ENCODE measurements at regions not wholly inside any gene's neighbourhood (a gene's known extent, or its start where the extent isn't known, plus 50 kb on each side); places are given as distances from the start of the nearest gene placed in this dataset.

- 100% methylated on average over 1 of the region's 1 CpG for WGBS (ENCODE audit: insufficient coverage)
- no peaks in the 10 kb centered on the region for H3K9me3 ChIP-seq (replicated peaks in 1 of 2; ENCODE audit: control insufficient read depth in 1 of 2, insufficient read depth in 1 of 2, low read length in 2 of 2)
- H3K4me1 ChIP-seq (ENCODE audit: control insufficient read depth in 1 of 2, insufficient read depth in 2 of 2, low read length in 2 of 2): no peaks in the 10 kb centered on the region
- intact Hi-C loops (cut with micrococcal nuclease): no loop called here
- Mint-ChIP-seq H3K9me3 (no peaks in the 10 kb centered on the region), H3K27me3 (ENCODE audit: low read depth in 3 of 3) (peaks cover 4 to 17% (median 6%) of the 10 kb centered on the region in 3 donors), H3K27ac (no peak overlapping the region), H3K4me1 (no peaks in the 10 kb centered on the region), H3K36me3 (no peaks in the 10 kb centered on the region), H3K4me3 (no peak overlapping the region)
- no peak overlapping the region for H3K4me2 ChIP-seq (replicated peaks; ENCODE audit: extremely low read depth, low read length, poor library complexity, severe bottlenecking)
- H2AFZ ChIP-seq (ENCODE audit: insufficient read depth, low read depth, low read length, poor library complexity, severe bottlenecking): no peak overlapping the region
- no peaks in the 10 kb centered on the region for H3K79me2 ChIP-seq (ENCODE audit: insufficient read depth, low read length)
- H3K27me3 ChIP-seq (ENCODE audit: control insufficient read depth in 2 of 2, insufficient read depth in 2 of 2, low read length in 2 of 2): peaks cover 0 to 3% of the 10 kb centered on the region in 2 donors
- no peak for DNase-seq
- TF ChIP-seq CTCF (IDR thresholded peaks at IDR 0.05): no peak
- H3K4me3 ChIP-seq (replicated peaks in 1 of 3; ENCODE audit: low read depth in 2 of 3, low read length in 3 of 3): no peak overlapping the region
- no peak overlapping the region for H3K27ac ChIP-seq (ENCODE audit: low read depth in 1 of 2, low read length in 2 of 2)
- H3K36me3 ChIP-seq (replicated peaks in 1 of 2; ENCODE audit: control insufficient read depth in 1 of 2, insufficient read depth in 2 of 2, low read length in 2 of 2): no peaks in the 10 kb centered on the region
- H4K20me1 ChIP-seq (ENCODE audit: insufficient read depth, low read length): no peaks in the 10 kb centered on the region
- no peak overlapping the region for H3K9ac ChIP-seq (ENCODE audit: insufficient read depth, low read length, poor library complexity, severe bottlenecking)
Observed at GRCh38 chr11:116416852-116417251, 355.9 kb downstream of the BUD13 start.

DNA sequence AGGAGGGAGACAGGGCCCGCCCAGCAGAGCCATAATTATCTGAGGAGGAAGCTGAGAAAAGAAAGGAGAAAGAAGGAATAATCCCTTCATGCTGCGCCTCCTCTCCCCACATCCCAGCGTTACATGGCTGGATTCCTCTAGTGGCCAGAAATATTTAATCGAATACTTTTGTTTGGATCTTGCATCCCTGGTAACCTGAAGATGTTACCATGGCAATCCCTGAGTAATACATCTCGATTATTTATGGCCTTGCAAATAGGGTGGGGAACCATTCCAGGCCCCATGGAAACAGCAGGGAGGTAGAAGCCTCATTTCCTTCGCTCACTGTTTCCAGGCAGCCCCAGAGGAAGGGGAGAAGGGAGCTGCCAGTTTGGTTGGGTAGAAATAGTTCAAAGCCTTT is 357.7 kb downstream of the BUD13 start:
- no peaks in the 10 kb centered on the region for H3K9me3 Mint-ChIP-seq
- Histone ChIP-seq H3K36me3 (replicated peaks in 1 of 2; ENCODE audit: control insufficient read depth in 1 of 2, insufficient read depth in 2 of 2, low read length in 2 of 2) (no peaks in the 10 kb centered on the region), H2AFZ (ENCODE audit: insufficient read depth, low read depth, low read length, poor library complexity, severe bottlenecking) (no peak overlapping the region), H3K79me2 (ENCODE audit: insufficient read depth, low read length) (no peaks in the 10 kb centered on the region), H3K4me1 (ENCODE audit: control insufficient read depth in 1 of 2, insufficient read depth in 2 of 2, low read length in 2 of 2) (no peaks in the 10 kb centered on the region), H3K27ac (ENCODE audit: low read depth in 1 of 2, low read length in 2 of 2) (no peak overlapping the region), H3K4me3 (replicated peaks in 1 of 3; ENCODE audit: low read depth in 2 of 3, low read length in 3 of 3) (no peak overlapping the region), H3K9me3 (replicated peaks in 1 of 2; ENCODE audit: control insufficient read depth in 1 of 2, insufficient read depth in 1 of 2, low read length in 2 of 2) (no peaks in the 10 kb centered on the region), H3K4me2 (replicated peaks; ENCODE audit: extremely low read depth, low read length, poor library complexity, severe bottlenecking) (no peak overlapping the region), H3K9ac (ENCODE audit: insufficient read depth, low read length, poor library complexity, severe bottlenecking) (no peak overlapping the region), H4K20me1 (ENCODE audit: insufficient read depth, low read length) (no peaks in the 10 kb centered on the region), H3K27me3 (ENCODE audit: control insufficient read depth in 2 of 2, insufficient read depth in 2 of 2, low read length in 2 of 2) (peaks cover 0 to 3% of the 10 kb centered on the region in 2 donors)
- H3K4me1 Mint-ChIP-seq: no peaks in the 10 kb centered on the region
- H3K36me3 Mint-ChIP-seq: no peaks in the 10 kb centered on the region
- 48% methylated on average over 2 of the region's 6 CpGs for WGBS (ENCODE audit: insufficient coverage)
- no peak for DNase-seq
- H3K27me3 Mint-ChIP-seq (ENCODE audit: low read depth in 3 of 3): peaks cover 4 to 16% (median 5%) of the 10 kb centered on the region in 3 donors
- no peak overlapping the region for H3K4me3 Mint-ChIP-seq
- no peak for TF ChIP-seq CTCF (IDR thresholded peaks at IDR 0.05)
- H3K27ac Mint-ChIP-seq: no peak overlapping the region
- intact Hi-C loops (cut with micrococcal nuclease): no loop called here

Data from CD14-positive monocyte (primary cell).